Body of pancreas (tissue), 4 donors: ENCODE measurements at regions not wholly inside any gene's neighbourhood (a gene's known extent, or its start where the extent isn't known, plus 50 kb on each side); places are given as distances from the start of the nearest gene placed in this dataset.

ENCODE experiments used
- ATAC-seq: fragments of 150-250 bp; one replicate; pipeline ENCODE4 v1.9.1; 2016
- DNase-seq, 4 donors: peaks; one replicate each; pipeline ENCODE4 v3.0.0-alpha.2; 2019
- H3K27ac ChIP-seq, 4 donors: fragments of 200-600 bp; sonication (generic); 1 replicate in 3 of 4; 2 replicates in 1 of 4; pipeline versions ENCODE4 v1.5.1 to v1.6.1; 2016 to 2019; ENCODE audit warnings: mild to moderate bottlenecking in 1 of 4, mixed read lengths in 1 of 4, moderate library complexity in 1 of 4
- H3K27me3 ChIP-seq, 2 donors: fragments of 200-600 bp; sonication (generic); one replicate each; pipeline ENCODE4 v1.6.0; 2016; ENCODE audit warnings: mild to moderate bottlenecking in 1 of 2
- H3K36me3 ChIP-seq, 2 donors: fragments of 200-600 bp; sonication (generic); replicated peaks in 1 of 2; 2 replicates each; pipeline ENCODE4 v1.5.1; 2016; ENCODE audit warnings: low read depth in 2 of 2; ENCODE audit not compliant: insufficient read depth in 1 of 2
- H3K4me1 ChIP-seq: fragments of 200-600 bp; sonication (generic); one replicate; pipeline ENCODE4 v1.6.0; 2016
- H3K4me3 ChIP-seq, 2 donors: fragments of 200-600 bp; sonication (generic); 1 replicate in 1 of 2; 2 replicates in 1 of 2; pipeline ENCODE4 v1.5.1; 2016 to 2019
- H3K9me3 ChIP-seq, 3 donors: fragments of 200-600 bp; sonication (generic); 1 replicate in 2 of 3; 2 replicates in 1 of 3; pipeline ENCODE4 v1.5.1; 2016
- CTCF ChIP-seq, 7 experiments: fragments of 450-650 bp in 4 of 7; fragments of 200-600 bp in 3 of 7; sonication (generic) in 3 of 7; IDR thresholded peaks; one replicate each; pipeline ENCODE4 v1.5.1; 2016 to 2019; ENCODE audit warnings: antibody characterized with exemption in 7 of 7
- POLR2A ChIP-seq, 3 donors: fragments of 450-650 bp; IDR thresholded peaks; one replicate each; pipeline ENCODE4 v1.6.1; 2016; ENCODE audit warnings: antibody characterized with exemption in 3 of 3, mild to moderate bottlenecking in 2 of 3
- WGBS, 2 donors: methylation state at CpG; one replicate each; pipeline ENCODE4 v1.1.5; 2017; 5-methylcytosine and 5-hydroxymethylcytosine counted together
- intact Hi-C: fragments of 100-400 bp; cut with DNase I; formaldehyde crosslinking; loops from one replicate; pipeline ENCODE4 v1.15.1; 2023

GRCh38 chr13:39263033-39263432 lies 224.8 kb downstream of the NHLRC3 start:
- peak; percentile 32 to 62 (median 41) for DNase-seq
- peak; percentile 72 for ATAC-seq
- no peaks in the 10 kb centered on the region for H3K4me1 ChIP-seq
- TF ChIP-seq POLR2A (IDR thresholded peaks at IDR 0.05): no peak
- TF ChIP-seq CTCF (IDR thresholded peaks at IDR 0.05): peak; percentile 21 to 70 (median 55)
- H3K27me3 ChIP-seq: no peaks in the 10 kb centered on the region
- no peaks in the 10 kb centered on the region for H3K9me3 ChIP-seq
- H3K36me3 ChIP-seq: no peaks in the 10 kb centered on the region
- 7% methylated on average over 1 of the region's 1 CpG for WGBS, 2 donors
- H3K4me3 ChIP-seq: no peak overlapping the region
- no peak overlapping the region for H3K27ac ChIP-seq
- intact Hi-C loops: no loop called here

- TF ChIP-seq POLR2A (IDR thresholded peaks at IDR 0.05) (no peak), CTCF (IDR thresholded peaks at IDR 0.05) (no peak)
- Histone ChIP-seq H3K4me1 (no peaks in the 10 kb centered on the region), H3K36me3 (no peaks in the 10 kb centered on the region), H3K9me3 (no peaks in the 10 kb centered on the region), H3K4me3 (no peak overlapping the region), H3K27ac (no peak overlapping the region), H3K27me3 (no peaks in the 10 kb centered on the region)
- 28 to 37% methylated on average over 2 of the region's 2 CpGs for WGBS, 2 donors
- intact Hi-C loops: no loop called here
- DNase-seq (no peak), ATAC-seq (no peak)
Measured at GRCh38 chr13:39263531-39263930, 225.3 kb downstream of the NHLRC3 start.

- DNase-seq (no peak), ATAC-seq (no peak)
- Histone ChIP-seq H3K27me3 (no peaks in the 10 kb centered on the region), H3K36me3 (no peaks in the 10 kb centered on the region), H3K27ac (no peak overlapping the region), H3K4me1 (no peaks in the 10 kb centered on the region), H3K4me3 (no peak overlapping the region), H3K9me3 (no peaks in the 10 kb centered on the region)
- intact Hi-C loops: no loop called here
- TF ChIP-seq CTCF (IDR thresholded peaks at IDR 0.05) (no peak), POLR2A (IDR thresholded peaks at IDR 0.05) (no peak)
Measured at GRCh38 chr13:39266426-39266825, 228.2 kb downstream of the NHLRC3 start.

- Histone ChIP-seq H3K9me3 (no peaks in the 10 kb centered on the region), H3K27ac (no peak overlapping the region), H3K27me3 (no peaks in the 10 kb centered on the region), H3K4me1 (no peaks in the 10 kb centered on the region), H3K36me3 (no peaks in the 10 kb centered on the region), H3K4me3 (no peak overlapping the region)
- no peak for TF ChIP-seq CTCF (IDR thresholded peaks at IDR 0.05)
- TF ChIP-seq POLR2A (IDR thresholded peaks at IDR 0.05): no peak
- no peak for DNase-seq
- intact Hi-C loops: no loop called here
- WGBS, 2 donors: 65 to 75% methylated on average over 3 of the region's 3 CpGs
- ATAC-seq: no peak
Measured at GRCh38 chr13:39268398-39268797, 230.1 kb downstream of the NHLRC3 start.

GRCh38 chr13:39269004-39269403 lies 230.7 kb downstream of the NHLRC3 start:
- Histone ChIP-seq H3K27ac (no peak overlapping the region), H3K27me3 (no peaks in the 10 kb centered on the region), H3K36me3 (no peaks in the 10 kb centered on the region), H3K4me1 (peaks cover under 1% of the 10 kb centered on the region), H3K4me3 (no peak overlapping the region), H3K9me3 (no peaks in the 10 kb centered on the region)
- no peak for ATAC-seq
- WGBS, 2 donors: 56 to 67% methylated on average over 2 of the region's 2 CpGs
- no peak for TF ChIP-seq CTCF (IDR thresholded peaks at IDR 0.05)
- TF ChIP-seq POLR2A (IDR thresholded peaks at IDR 0.05): no peak
- intact Hi-C loops: no loop called here
- DNase-seq: no peak
